ENCODE measurements at regions not wholly inside any gene's neighbourhood (a gene's known extent, or its start where the extent isn't known, plus 50 kb on each side); places are given as distances from the start of the nearest gene placed in this dataset.

GRCh38 chr4:57308301-57308700 lies 198.1 kb upstream of the IGFBP7 start:
- Histone ChIP-seq H4K20me1 (ENCODE audit: low read length) (no peaks in the 10 kb centered on the region), H3K4me1 (ENCODE audit: insufficient read depth, low read length) (no peaks in the 10 kb centered on the region), H3K4me2 (ENCODE audit: low read length) (no peak overlapping the region), H3K9me2 (replicated peaks; ENCODE audit: low read length) (no peaks in the 10 kb centered on the region), H3K36me3 (ENCODE audit: low read depth, low read length) (no peaks in the 10 kb centered on the region), H3K27me3 (ENCODE audit: low read length) (0 out of 2 replicates have a peak, but pooled peaks cover 8% of the 10 kb centered on the region), H3K79me2 (ENCODE audit: low read length) (no peaks in the 10 kb centered on the region), H3K4me3 (ENCODE audit: low read length) (no peak overlapping the region), H3F3A (ENCODE audit: low read length, unreplicated experiment) (no peaks in the 10 kb centered on the region), H3K9me3 (ENCODE audit: low read length) (no peaks in the 10 kb centered on the region), H3K27ac (ENCODE audit: low read length) (no peak overlapping the region), H3K9ac (ENCODE audit: low read length) (no peak overlapping the region), H2AFZ (ENCODE audit: low read length) (no peak overlapping the region)
- DNase-seq (no peak), ATAC-seq (no peak)
- POLR2A ChIA-PET (ENCODE audit: unreplicated experiment), result no interaction called here
- TF ChIP-seq CTCF (conservative IDR thresholded peaks at IDR 0.05; ENCODE audit: low read depth, low read length) (no peak), EZH2phosphoT487 (IDR thresholded peaks at IDR 0.05; ENCODE audit: borderline replicate concordance, low read length) (no peak), EZH2 (IDR thresholded peaks at IDR 0.05; ENCODE audit: low read length, unreplicated experiment) (no peak)
- intact Hi-C loops (cut with micrococcal nuclease), result no loop called here
- CTCF ChIA-PET, result no interaction called here
- BruUV-seq (replicated peaks), result no TSS peak

- CTCF ChIA-PET, result no interaction called here
These were observed 195.7 kb upstream of the IGFBP7 start for GRCh38 chr4:57305836-57306235.

More at GRCh38 chr4:57305836-57306235, 195.7 kb upstream of the IGFBP7 start:
- BruUV-seq (replicated peaks), result no TSS peak
- POLR2A ChIA-PET (ENCODE audit: unreplicated experiment), result no interaction called here
- Histone ChIP-seq H3K27ac (ENCODE audit: low read length) (no peak overlapping the region), H3K27me3 (ENCODE audit: low read length) (0 out of 2 replicates have a peak, but pooled peaks cover 8% of the 10 kb centered on the region), H3K79me2 (ENCODE audit: low read length) (no peaks in the 10 kb centered on the region), H3K9ac (ENCODE audit: low read length) (no peak overlapping the region), H3K4me2 (ENCODE audit: low read length) (no peak overlapping the region), H3K4me3 (ENCODE audit: low read length) (no peak overlapping the region), H3K9me3 (ENCODE audit: low read length) (no peaks in the 10 kb centered on the region), H3K36me3 (ENCODE audit: low read depth, low read length) (no peaks in the 10 kb centered on the region), H3K9me2 (replicated peaks; ENCODE audit: low read length) (no peaks in the 10 kb centered on the region), H3K4me1 (ENCODE audit: insufficient read depth, low read length) (no peaks in the 10 kb centered on the region), H3F3A (ENCODE audit: low read length, unreplicated experiment) (no peaks in the 10 kb centered on the region), H2AFZ (ENCODE audit: low read length) (no peak overlapping the region), H4K20me1 (ENCODE audit: low read length) (no peaks in the 10 kb centered on the region)
- intact Hi-C loops (cut with micrococcal nuclease), result no loop called here
- DNase-seq, result no peak
- ATAC-seq, result no peak
- TF ChIP-seq CTCF (conservative IDR thresholded peaks at IDR 0.05; ENCODE audit: low read depth, low read length) (no peak), EZH2phosphoT487 (IDR thresholded peaks at IDR 0.05; ENCODE audit: borderline replicate concordance, low read length) (no peak), EZH2 (IDR thresholded peaks at IDR 0.05; ENCODE audit: low read length, unreplicated experiment) (no peak)

All from PC-3 (cell line).